ENCODE measurements at regions not wholly inside any gene's neighbourhood (a gene's known extent, or its start where the extent isn't known, plus 50 kb on each side); places are given as distances from the start of the nearest gene placed in this dataset.

DNA sequence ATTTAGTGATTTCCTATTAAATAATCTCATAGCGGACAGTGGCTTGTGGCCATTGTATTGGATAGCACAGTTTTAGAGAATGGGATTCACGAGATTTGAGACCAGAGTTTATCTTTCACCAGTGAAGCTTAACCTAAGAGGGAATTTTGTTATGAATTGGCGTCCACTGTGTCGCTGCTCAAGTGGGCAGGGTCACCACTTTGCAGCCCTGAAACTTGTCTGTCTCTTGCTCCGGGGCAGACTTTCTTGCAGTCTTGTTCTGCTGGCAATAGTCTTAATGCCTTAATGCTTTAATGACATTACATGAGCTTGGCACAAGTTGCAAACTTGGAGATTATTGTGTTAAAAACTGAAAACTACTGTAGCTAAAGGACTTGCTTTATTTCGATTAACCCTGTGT, 72.8 kb upstream of the PPM1H start:
- Histone ChIP-seq H3K27ac (ENCODE audit: insufficient read depth, low read length) (no peak overlapping the region), H4K20me1 (ENCODE audit: control insufficient read depth, extremely low read depth, insufficient read depth, low read length) (no peaks in the 10 kb centered on the region), H3K4me3 (replicated peaks in 1 of 4; ENCODE audit: control extremely low read depth in 1 of 4, insufficient read depth in 1 of 4, low read depth in 3 of 4, low read length in 4 of 4) (no peak overlapping the region), H3K9ac (ENCODE audit: insufficient read depth, low read length) (no peak overlapping the region), H3K79me2 (ENCODE audit: control insufficient read depth, insufficient read depth, low read length) (no peaks in the 10 kb centered on the region), H3K27me3 (ENCODE audit: control insufficient read depth, insufficient read depth, low read length) (no peaks in the 10 kb centered on the region), H3K36me3 (ENCODE audit: control insufficient read depth, insufficient read depth, low read length) (no peaks in the 10 kb centered on the region), H3K4me2 (ENCODE audit: extremely low read depth, insufficient read depth, low read length) (no peak overlapping the region), H3K9me3 (ENCODE audit: control insufficient read depth, insufficient read depth, low read depth, low read length) (no peaks in the 10 kb centered on the region), H2AFZ (ENCODE audit: low read length) (no peak overlapping the region), H3K4me1 (ENCODE audit: control insufficient read depth, extremely low read depth, insufficient read depth, low read length) (no peaks in the 10 kb centered on the region)
- DNase-seq (ENCODE audit: low read depth in 2 of 2): no peak
- no peak for TF ChIP-seq EZH2 (IDR thresholded peaks at IDR 0.05; ENCODE audit: low read length, missing control alignments)
- TF ChIP-seq, protein P1, sequence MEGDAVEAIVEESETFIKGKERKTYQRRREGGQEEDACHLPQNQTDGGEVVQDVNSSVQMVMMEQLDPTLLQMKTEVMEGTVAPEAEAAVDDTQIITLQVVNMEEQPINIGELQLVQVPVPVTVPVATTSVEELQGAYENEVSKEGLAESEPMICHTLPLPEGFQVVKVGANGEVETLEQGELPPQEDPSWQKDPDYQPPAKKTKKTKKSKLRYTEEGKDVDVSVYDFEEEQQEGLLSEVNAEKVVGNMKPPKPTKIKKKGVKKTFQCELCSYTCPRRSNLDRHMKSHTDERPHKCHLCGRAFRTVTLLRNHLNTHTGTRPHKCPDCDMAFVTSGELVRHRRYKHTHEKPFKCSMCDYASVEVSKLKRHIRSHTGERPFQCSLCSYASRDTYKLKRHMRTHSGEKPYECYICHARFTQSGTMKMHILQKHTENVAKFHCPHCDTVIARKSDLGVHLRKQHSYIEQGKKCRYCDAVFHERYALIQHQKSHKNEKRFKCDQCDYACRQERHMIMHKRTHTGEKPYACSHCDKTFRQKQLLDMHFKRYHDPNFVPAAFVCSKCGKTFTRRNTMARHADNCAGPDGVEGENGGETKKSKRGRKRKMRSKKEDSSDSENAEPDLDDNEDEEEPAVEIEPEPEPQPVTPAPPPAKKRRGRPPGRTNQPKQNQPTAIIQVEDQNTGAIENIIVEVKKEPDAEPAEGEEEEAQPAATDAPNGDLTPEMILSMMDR (conservative IDR thresholded peaks at IDR 0.05 in 1 of 2, IDR thresholded peaks at IDR 0.05 in 1 of 2; ENCODE audit: low read depth in 1 of 2, low read length in 2 of 2): no peak

DNA sequence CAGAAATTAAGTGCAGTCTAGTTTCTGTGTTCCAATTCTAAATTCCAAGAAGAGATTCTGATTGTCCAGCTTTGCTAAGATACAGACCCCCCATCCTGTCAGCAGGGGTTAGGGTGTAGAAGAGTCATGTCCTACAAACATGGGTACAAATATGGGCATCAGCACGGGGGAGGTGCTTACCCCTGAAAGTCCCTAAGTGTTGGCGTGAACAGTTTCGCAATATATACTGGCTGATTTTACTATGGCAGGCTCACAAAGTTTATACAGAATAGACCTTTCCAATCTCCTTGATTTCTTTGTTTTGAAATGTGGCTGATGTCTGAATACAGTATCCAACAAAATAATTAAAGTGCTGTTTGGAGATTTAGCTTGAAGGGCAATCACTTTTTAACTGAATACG, 71.6 kb upstream of the PPM1H start:
- H3K27me3 ChIP-seq (ENCODE audit: control insufficient read depth, insufficient read depth, low read length): no peaks in the 10 kb centered on the region
- no peaks in the 10 kb centered on the region for H3K79me2 ChIP-seq (ENCODE audit: control insufficient read depth, insufficient read depth, low read length)
- H3K9me3 ChIP-seq (ENCODE audit: control insufficient read depth, insufficient read depth, low read depth, low read length): no peaks in the 10 kb centered on the region
- no peak overlapping the region for H3K4me3 ChIP-seq (replicated peaks in 1 of 4; ENCODE audit: control extremely low read depth in 1 of 4, insufficient read depth in 1 of 4, low read depth in 3 of 4, low read length in 4 of 4)
- H2AFZ ChIP-seq (ENCODE audit: low read length): no peak overlapping the region
- no peaks in the 10 kb centered on the region for H4K20me1 ChIP-seq (ENCODE audit: control insufficient read depth, extremely low read depth, insufficient read depth, low read length)
- no peak overlapping the region for H3K9ac ChIP-seq (ENCODE audit: insufficient read depth, low read length)
- no peak overlapping the region for H3K27ac ChIP-seq (ENCODE audit: insufficient read depth, low read length)
- H3K36me3 ChIP-seq (ENCODE audit: control insufficient read depth, insufficient read depth, low read length): no peaks in the 10 kb centered on the region
- no peaks in the 10 kb centered on the region for H3K4me1 ChIP-seq (ENCODE audit: control insufficient read depth, extremely low read depth, insufficient read depth, low read length)
- DNase-seq (ENCODE audit: low read depth in 2 of 2): no peak
- TF ChIP-seq EZH2 (IDR thresholded peaks at IDR 0.05; ENCODE audit: low read length, missing control alignments): no peak
- TF ChIP-seq, protein P1 (conservative IDR thresholded peaks at IDR 0.05 in 1 of 2, IDR thresholded peaks at IDR 0.05 in 1 of 2; ENCODE audit: low read depth in 1 of 2, low read length in 2 of 2): no peak
- H3K4me2 ChIP-seq (ENCODE audit: extremely low read depth, insufficient read depth, low read length): no peak overlapping the region

DNA sequence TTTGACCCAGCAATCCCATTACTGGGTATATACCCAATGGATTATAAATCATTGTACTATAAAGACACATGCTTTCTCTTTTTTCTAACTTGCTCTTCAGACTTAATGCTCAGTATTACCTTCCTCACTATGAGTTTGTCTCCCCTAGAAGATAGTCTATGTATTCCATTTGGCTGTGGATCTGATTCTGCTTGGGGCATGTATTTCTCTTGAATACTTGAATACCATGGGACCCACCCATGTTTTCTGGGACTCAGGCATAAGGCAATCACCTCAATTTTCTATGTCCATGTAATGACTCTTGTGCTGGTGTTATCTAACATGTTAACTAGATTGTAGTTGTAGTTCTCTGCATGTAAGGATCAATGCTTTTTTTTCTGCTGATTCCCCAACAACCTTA, 70.4 kb upstream of the PPM1H start:
- TF ChIP-seq, protein P1 (conservative IDR thresholded peaks at IDR 0.05 in 1 of 2, IDR thresholded peaks at IDR 0.05 in 1 of 2; ENCODE audit: low read depth in 1 of 2, low read length in 2 of 2): no peak
- no peak for TF ChIP-seq EZH2 (IDR thresholded peaks at IDR 0.05; ENCODE audit: low read length, missing control alignments)
- no peak overlapping the region for H3K27ac ChIP-seq (ENCODE audit: insufficient read depth, low read length)
- DNase-seq (ENCODE audit: low read depth in 2 of 2): no peak
- no peak overlapping the region for H3K4me3 ChIP-seq (replicated peaks in 1 of 4; ENCODE audit: control extremely low read depth in 1 of 4, insufficient read depth in 1 of 4, low read depth in 3 of 4, low read length in 4 of 4)
- no peaks in the 10 kb centered on the region for H3K9me3 ChIP-seq (ENCODE audit: control insufficient read depth, insufficient read depth, low read depth, low read length)
- no peak overlapping the region for H3K4me2 ChIP-seq (ENCODE audit: extremely low read depth, insufficient read depth, low read length)
- no peaks in the 10 kb centered on the region for H3K79me2 ChIP-seq (ENCODE audit: control insufficient read depth, insufficient read depth, low read length)
- H4K20me1 ChIP-seq (ENCODE audit: control insufficient read depth, extremely low read depth, insufficient read depth, low read length): no peaks in the 10 kb centered on the region
- H2AFZ ChIP-seq (ENCODE audit: low read length): no peak overlapping the region
- no peaks in the 10 kb centered on the region for H3K27me3 ChIP-seq (ENCODE audit: control insufficient read depth, insufficient read depth, low read length)
- H3K36me3 ChIP-seq (ENCODE audit: control insufficient read depth, insufficient read depth, low read length): no peaks in the 10 kb centered on the region
- no peaks in the 10 kb centered on the region for H3K4me1 ChIP-seq (ENCODE audit: control insufficient read depth, extremely low read depth, insufficient read depth, low read length)
- H3K9ac ChIP-seq (ENCODE audit: insufficient read depth, low read length): no peak overlapping the region

All from fibroblast of lung (primary cell).